WTC11 (cell line): ENCODE measurements at regions not wholly inside any gene's neighbourhood (a gene's known extent, or its start where the extent isn't known, plus 50 kb on each side); places are given as distances from the start of the nearest gene placed in this dataset.

ENCODE experiments used
- ATAC-seq: fragments of 200-7000 bp; cut with Tn5 transposase; 2 replicates; pipeline ENCODE4 v1.10.0; 2021; ENCODE audit warnings: mild to moderate bottlenecking, moderate library complexity
- CTCF ChIA-PET: fragments of 300-600 bp; sonication (Branson Sonifier 250); formaldehyde crosslinking; loops from one replicate; lab custom pipeline; 2021; ENCODE audit warnings: antibody characterized with exemption; lab: Charles Lee
- POLR2A ChIA-PET: fragments of 350-600 bp; sonication (Branson Sonifier 250); formaldehyde crosslinking; loops from one replicate; lab custom pipeline; 2021; ENCODE audit warnings: antibody characterized with exemption; lab: Charles Lee
- DNase-seq: peaks from one replicate; pipeline ENCODE4 v3.0.0; 2021; ENCODE audit warnings: low spot score
- H3K27ac Mint-ChIP-seq: 2 replicates; pipeline ENCODE4 v1.8.0; 2021; ENCODE audit warnings: mixed read lengths
- H3K27me3 Mint-ChIP-seq: 2 replicates; pipeline ENCODE4 v1.8.0; 2021; ENCODE audit warnings: low read depth, mild to moderate bottlenecking, moderate library complexity, mixed read lengths
- H3K36me3 Mint-ChIP-seq: 2 replicates; pipeline ENCODE4 v1.8.0; 2021; ENCODE audit warnings: mixed read lengths
- H3K4me1 Mint-ChIP-seq: 2 replicates; pipeline ENCODE4 v1.8.0; 2022; ENCODE audit warnings: mixed read lengths
- H3K4me3 Mint-ChIP-seq: 2 replicates; pipeline ENCODE4 v1.8.0; 2021; ENCODE audit warnings: mild to moderate bottlenecking, moderate library complexity, mixed read lengths
- H3K9me3 Mint-ChIP-seq: 2 replicates; pipeline ENCODE4 v1.8.0; 2021; ENCODE audit warnings: mixed read lengths
- AFF4 ChIP-seq: sonication (generic); formaldehyde crosslinking; IDR thresholded peaks from 2 replicates; pipeline ENCODE4 v1.8.1; 2023; ENCODE audit warnings: mild to moderate bottlenecking, missing genetic modification reagents, borderline replicate concordance
- CREB1 ChIP-seq: sonication (generic); formaldehyde crosslinking; IDR thresholded peaks from 2 replicates; pipeline ENCODE4 v1.8.0; 2023; ENCODE audit warnings: mild to moderate bottlenecking, missing genetic modification reagents
- CREM ChIP-seq: sonication (generic); formaldehyde crosslinking; IDR thresholded peaks from 2 replicates; pipeline ENCODE4 v1.8.1; 2022; ENCODE audit warnings: mild to moderate bottlenecking, missing genetic modification reagents, moderate library complexity
- E2F4 ChIP-seq: sonication (generic); formaldehyde crosslinking; IDR thresholded peaks from 2 replicates; pipeline ENCODE4 v1.8.1; 2022; ENCODE audit warnings: low read depth, mild to moderate bottlenecking, moderate library complexity, missing genetic modification reagents, borderline replicate concordance
- EMX1 ChIP-seq: fragments of 250-450 bp; sonication (Bioruptor Pico); IDR thresholded peaks from 2 replicates; pipeline ENCODE4 v1.8.0; 2021; ENCODE audit warnings: mild to moderate bottlenecking
- ETV6 ChIP-seq: sonication (generic); formaldehyde crosslinking; IDR thresholded peaks from 2 replicates; pipeline ENCODE4 v1.8.1; 2022; ENCODE audit warnings: mild to moderate bottlenecking, missing genetic modification reagents
- FOXP1 ChIP-seq: sonication (generic); formaldehyde crosslinking; IDR thresholded peaks from 2 replicates; pipeline ENCODE4 v1.8.0; 2022; ENCODE audit warnings: missing genetic modification reagents, mild to moderate bottlenecking, moderate library complexity, borderline replicate concordance
- IRF2 ChIP-seq: sonication (generic); formaldehyde crosslinking; IDR thresholded peaks from 2 replicates; pipeline ENCODE4 v1.8.0; 2022; ENCODE audit warnings: low read depth, missing genetic modification reagents, borderline replicate concordance
- JAZF1 ChIP-seq: fragments of 250-450 bp; sonication (Bioruptor Pico); IDR thresholded peaks from 2 replicates; pipeline ENCODE4 v1.9.0; 2021; ENCODE audit warnings: moderate library complexity, mild to moderate bottlenecking, inconsistent platforms
- NFATC4 ChIP-seq: fragments of 250-450 bp; sonication (Bioruptor Pico); IDR thresholded peaks from 2 replicates; pipeline ENCODE4 v1.9.0; 2021; ENCODE audit warnings: mild to moderate bottlenecking
- PRRX2 ChIP-seq: fragments of 250-450 bp; sonication (Bioruptor Pico); IDR thresholded peaks from 2 replicates; pipeline ENCODE4 v1.8.0; 2021; ENCODE audit warnings: mild to moderate bottlenecking
- RELA ChIP-seq: sonication (generic); formaldehyde crosslinking; IDR thresholded peaks from 2 replicates; pipeline ENCODE4 v1.8.1; 2022; ENCODE audit warnings: missing genetic modification reagents, mild to moderate bottlenecking, borderline replicate concordance
- SMAD3 ChIP-seq: sonication (generic); formaldehyde crosslinking; IDR thresholded peaks from 2 replicates; pipeline ENCODE4 v1.8.0; 2022; ENCODE audit warnings: missing genetic modification reagents, mild to moderate bottlenecking, borderline replicate concordance
- SMAD4 ChIP-seq: sonication (generic); formaldehyde crosslinking; IDR thresholded peaks from 2 replicates; pipeline ENCODE4 v1.8.0; 2022; ENCODE audit warnings: mild to moderate bottlenecking, missing genetic modification reagents
- TCF7 ChIP-seq: sonication (generic); formaldehyde crosslinking; IDR thresholded peaks from 2 replicates; pipeline ENCODE4 v1.8.0; 2022; ENCODE audit warnings: mild to moderate bottlenecking, low read depth, missing genetic modification reagents, moderate library complexity
- TP53 ChIP-seq: sonication (generic); formaldehyde crosslinking; IDR thresholded peaks from 2 replicates; pipeline ENCODE4 v1.8.1; 2023; ENCODE audit warnings: mild to moderate bottlenecking, missing genetic modification reagents
- TF ChIP-seq, protein P1 (sequence below): fragments of 250-450 bp; sonication (Bioruptor Pico); IDR thresholded peaks from 2 replicates; pipeline ENCODE4 v1.9.0; 2021; ENCODE audit warnings: mild to moderate bottlenecking
- TF ChIP-seq, protein P2 (sequence below): sonication (generic); formaldehyde crosslinking; IDR thresholded peaks from 2 replicates; pipeline ENCODE4 v1.8.0; 2022; ENCODE audit warnings: mild to moderate bottlenecking, missing genetic modification reagents
- TF ChIP-seq, protein P3 (sequence below): sonication (generic); formaldehyde crosslinking; IDR thresholded peaks from 2 replicates; pipeline ENCODE4 v1.8.0; 2022; ENCODE audit warnings: missing genetic modification reagents
- TF ChIP-seq, protein P4 (sequence below): sonication (generic); formaldehyde crosslinking; IDR thresholded peaks from 2 replicates; pipeline ENCODE4 v1.8.0; 2022; ENCODE audit warnings: mild to moderate bottlenecking, missing genetic modification reagents
- TF ChIP-seq, protein P5 (sequence below): fragments of 250-450 bp; sonication (Bioruptor Pico); conservative IDR thresholded peaks from 2 replicates; pipeline ENCODE4 v1.9.0; 2021; ENCODE audit warnings: mild to moderate bottlenecking

DNA sequence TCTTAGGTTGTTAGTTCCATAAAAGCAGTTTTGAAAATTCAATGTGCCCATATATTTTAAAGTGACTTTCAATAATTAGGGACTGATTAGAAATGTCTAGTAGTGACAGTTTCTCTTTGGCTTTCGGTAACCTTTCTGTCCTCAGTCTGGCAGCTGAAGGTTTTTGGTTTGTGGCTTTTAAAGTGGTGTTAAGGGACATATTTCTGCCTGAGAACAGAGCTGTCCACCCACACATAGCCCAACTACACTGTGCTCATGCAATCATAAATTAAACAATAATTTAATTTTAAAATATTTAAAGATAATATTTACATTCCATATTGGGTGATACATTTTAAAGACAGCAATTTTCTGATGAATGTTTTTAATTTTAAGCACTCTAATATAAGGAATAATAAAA is 335.0 kb upstream of the TENM3 start:
- H3K4me3 Mint-ChIP-seq, result no peak overlapping the region
- DNase-seq (no peak), ATAC-seq (no peak)
- no peaks in the 10 kb centered on the region for H3K27me3 Mint-ChIP-seq
- POLR2A ChIA-PET, result no interaction called here
- no peaks in the 10 kb centered on the region; the same call in 1 of the 2 replicates for H3K4me1 Mint-ChIP-seq
- peaks cover 29% of the 10 kb centered on the region for H3K36me3 Mint-ChIP-seq
- CTCF ChIA-PET, result no interaction called here
- no peak for TF ChIP-seq CREB1 (CRISPR knock-in tag)
- no peak for TF ChIP-seq NFATC4
- no peak for TF ChIP-seq RELA (CRISPR knock-in tag)
- no peak for TF ChIP-seq TCF7 (CRISPR knock-in tag)
- no peak for TF ChIP-seq ETV6 (CRISPR knock-in tag)
- no peak for TF ChIP-seq CREM (CRISPR knock-in tag)
- TF ChIP-seq IRF2, result no peak
- TF ChIP-seq, protein P1, sequence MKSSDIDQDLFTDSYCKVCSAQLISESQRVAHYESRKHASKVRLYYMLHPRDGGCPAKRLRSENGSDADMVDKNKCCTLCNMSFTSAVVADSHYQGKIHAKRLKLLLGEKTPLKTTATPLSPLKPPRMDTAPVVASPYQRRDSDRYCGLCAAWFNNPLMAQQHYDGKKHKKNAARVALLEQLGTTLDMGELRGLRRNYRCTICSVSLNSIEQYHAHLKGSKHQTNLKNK (CRISPR knock-in tag), result no peak
- TF ChIP-seq AFF4, result no peak
- no peak for TF ChIP-seq TP53 (CRISPR knock-in tag)
- TF ChIP-seq, protein P2, sequence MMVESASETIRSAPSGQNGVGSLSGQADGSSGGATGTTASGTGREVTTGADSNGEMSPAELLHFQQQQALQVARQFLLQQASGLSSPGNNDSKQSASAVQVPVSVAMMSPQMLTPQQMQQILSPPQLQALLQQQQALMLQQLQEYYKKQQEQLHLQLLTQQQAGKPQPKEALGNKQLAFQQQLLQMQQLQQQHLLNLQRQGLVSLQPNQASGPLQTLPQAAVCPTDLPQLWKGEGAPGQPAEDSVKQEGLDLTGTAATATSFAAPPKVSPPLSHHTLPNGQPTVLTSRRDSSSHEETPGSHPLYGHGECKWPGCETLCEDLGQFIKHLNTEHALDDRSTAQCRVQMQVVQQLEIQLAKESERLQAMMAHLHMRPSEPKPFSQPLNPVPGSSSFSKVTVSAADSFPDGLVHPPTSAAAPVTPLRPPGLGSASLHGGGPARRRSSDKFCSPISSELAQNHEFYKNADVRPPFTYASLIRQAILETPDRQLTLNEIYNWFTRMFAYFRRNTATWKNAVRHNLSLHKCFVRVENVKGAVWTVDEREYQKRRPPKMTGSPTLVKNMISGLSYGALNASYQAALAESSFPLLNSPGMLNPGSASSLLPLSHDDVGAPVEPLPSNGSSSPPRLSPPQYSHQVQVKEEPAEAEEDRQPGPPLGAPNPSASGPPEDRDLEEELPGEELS (CRISPR knock-in tag), result no peak
- TF ChIP-seq, protein P3, sequence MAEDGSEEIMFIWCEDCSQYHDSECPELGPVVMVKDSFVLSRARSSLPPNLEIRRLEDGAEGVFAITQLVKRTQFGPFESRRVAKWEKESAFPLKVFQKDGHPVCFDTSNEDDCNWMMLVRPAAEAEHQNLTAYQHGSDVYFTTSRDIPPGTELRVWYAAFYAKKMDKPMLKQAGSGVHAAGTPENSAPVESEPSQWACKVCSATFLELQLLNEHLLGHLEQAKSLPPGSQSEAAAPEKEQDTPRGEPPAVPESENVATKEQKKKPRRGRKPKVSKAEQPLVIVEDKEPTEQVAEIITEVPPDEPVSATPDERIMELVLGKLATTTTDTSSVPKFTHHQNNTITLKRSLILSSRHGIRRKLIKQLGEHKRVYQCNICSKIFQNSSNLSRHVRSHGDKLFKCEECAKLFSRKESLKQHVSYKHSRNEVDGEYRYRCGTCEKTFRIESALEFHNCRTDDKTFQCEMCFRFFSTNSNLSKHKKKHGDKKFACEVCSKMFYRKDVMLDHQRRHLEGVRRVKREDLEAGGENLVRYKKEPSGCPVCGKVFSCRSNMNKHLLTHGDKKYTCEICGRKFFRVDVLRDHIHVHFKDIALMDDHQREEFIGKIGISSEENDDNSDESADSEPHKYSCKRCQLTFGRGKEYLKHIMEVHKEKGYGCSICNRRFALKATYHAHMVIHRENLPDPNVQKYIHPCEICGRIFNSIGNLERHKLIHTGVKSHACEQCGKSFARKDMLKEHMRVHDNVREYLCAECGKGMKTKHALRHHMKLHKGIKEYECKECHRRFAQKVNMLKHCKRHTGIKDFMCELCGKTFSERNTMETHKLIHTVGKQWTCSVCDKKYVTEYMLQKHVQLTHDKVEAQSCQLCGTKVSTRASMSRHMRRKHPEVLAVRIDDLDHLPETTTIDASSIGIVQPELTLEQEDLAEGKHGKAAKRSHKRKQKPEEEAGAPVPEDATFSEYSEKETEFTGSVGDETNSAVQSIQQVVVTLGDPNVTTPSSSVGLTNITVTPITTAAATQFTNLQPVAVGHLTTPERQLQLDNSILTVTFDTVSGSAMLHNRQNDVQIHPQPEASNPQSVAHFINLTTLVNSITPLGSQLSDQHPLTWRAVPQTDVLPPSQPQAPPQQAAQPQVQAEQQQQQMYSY (CRISPR knock-in tag), result no peak
- no peak for TF ChIP-seq PRRX2 (CRISPR knock-in tag)
- TF ChIP-seq FOXP1, result no peak
- TF ChIP-seq JAZF1, result no peak
- H3K9me3 Mint-ChIP-seq, result peaks cover 50% of the 10 kb centered on the region
- no peak overlapping the region for H3K27ac Mint-ChIP-seq

DNA sequence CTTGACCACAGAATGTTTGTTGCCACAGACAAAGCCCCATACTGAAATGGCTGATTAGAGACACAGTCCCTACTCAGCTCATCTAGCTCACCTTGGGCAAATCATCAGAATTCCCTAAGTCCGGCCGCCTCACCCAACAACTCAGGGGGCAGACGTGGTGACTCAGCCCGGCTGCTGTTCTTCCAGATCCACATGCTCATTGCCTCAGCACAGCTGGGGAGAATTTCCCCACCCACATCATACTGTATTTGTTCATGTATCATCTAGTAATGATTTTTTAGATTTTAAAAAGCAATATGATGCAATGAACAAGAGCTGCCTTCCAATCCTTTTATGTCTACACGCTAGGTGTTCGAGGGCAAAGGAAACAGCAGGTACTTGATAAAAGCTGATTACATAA is 333.8 kb upstream of the TENM3 start:
- Mint-ChIP-seq H3K27ac (no peak overlapping the region), H3K9me3 (peaks cover 50% of the 10 kb centered on the region), H3K4me1 (peaks cover under 1% of the 10 kb centered on the region), H3K27me3 (peaks cover 3% of the 10 kb centered on the region; the same call in 1 of the 2 replicates), H3K4me3 (no peak overlapping the region), H3K36me3 (peaks cover 36% of the 10 kb centered on the region)
- peak; percentile 47 for ATAC-seq
- ChIA-PET POLR2A (no interaction called here), CTCF (interaction anchor here (1.0 kb wide), 1 partner anchor 180 kb away, joined by 4 read pairs; no protein-coding TSS in a partner anchor)
- DNase-seq, result no peak
- TF ChIP-seq SMAD3 (CRISPR knock-in tag), result no peak
- TF ChIP-seq SMAD4, result no peak
- TF ChIP-seq NFATC4, result no peak
- no peak for TF ChIP-seq TP53 (CRISPR knock-in tag)
- TF ChIP-seq, protein P4, sequence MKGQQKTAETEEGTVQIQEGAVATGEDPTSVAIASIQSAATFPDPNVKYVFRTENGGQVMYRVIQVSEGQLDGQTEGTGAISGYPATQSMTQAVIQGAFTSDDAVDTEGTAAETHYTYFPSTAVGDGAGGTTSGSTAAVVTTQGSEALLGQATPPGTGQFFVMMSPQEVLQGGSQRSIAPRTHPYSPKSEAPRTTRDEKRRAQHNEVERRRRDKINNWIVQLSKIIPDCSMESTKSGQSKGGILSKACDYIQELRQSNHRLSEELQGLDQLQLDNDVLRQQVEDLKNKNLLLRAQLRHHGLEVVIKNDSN, result no peak
- TF ChIP-seq, protein P5, sequence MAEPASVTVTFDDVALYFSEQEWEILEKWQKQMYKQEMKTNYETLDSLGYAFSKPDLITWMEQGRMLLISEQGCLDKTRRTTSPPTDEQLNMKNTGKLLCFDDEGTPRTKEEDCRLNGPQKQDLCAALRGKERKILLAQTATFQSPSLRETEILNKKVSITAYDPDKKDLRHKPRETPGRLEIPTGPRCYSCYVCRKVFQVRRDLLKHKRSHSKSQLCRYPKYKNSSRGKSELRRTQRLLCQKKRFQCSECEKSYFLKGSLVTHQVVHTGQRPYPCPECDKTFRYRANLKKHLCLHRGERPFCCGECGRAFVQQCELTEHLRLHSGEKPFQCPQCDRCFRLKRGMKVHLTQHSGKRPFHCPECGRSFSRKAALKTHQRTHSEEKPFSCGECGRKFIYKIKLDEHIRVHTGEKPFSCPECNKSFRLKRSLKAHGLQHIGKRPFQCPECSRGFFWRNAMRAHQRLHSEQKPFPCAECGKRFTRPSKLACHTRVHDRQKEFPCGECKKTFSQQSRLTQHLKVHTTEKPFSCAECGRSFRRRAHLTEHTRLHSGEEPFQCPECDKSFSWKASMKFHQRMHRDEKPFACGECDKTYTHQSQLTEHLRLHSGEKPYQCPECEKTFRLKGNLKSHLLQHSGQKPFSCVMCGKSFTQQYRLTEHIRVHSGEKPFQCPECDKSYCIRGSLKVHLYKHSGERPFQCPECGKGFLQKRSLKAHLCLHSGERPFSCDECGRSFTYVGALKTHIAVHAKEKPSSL (CRISPR knock-in tag), result no peak
- no peak for TF ChIP-seq IRF2
- TF ChIP-seq E2F4 (CRISPR knock-in tag), result no peak
- no peak for TF ChIP-seq CREB1 (CRISPR knock-in tag)
- TF ChIP-seq EMX1 (CRISPR knock-in tag), result no peak
